GM21786 (cell line): ENCODE measurements at regions not wholly inside any gene's neighbourhood (a gene's known extent, or its start where the extent isn't known, plus 50 kb on each side); places are given as distances from the start of the nearest gene placed in this dataset.

Experiments used
- ATAC-seq: cut with Tn5 transposase; IDR thresholded peaks from one replicate; pipeline ENCODE4 v1.9.1; 2021; ENCODE audit not compliant: unreplicated experiment

- peak; percentile 84 for ATAC-seq
Measured at GRCh38 chr2:64767670-64768468, 114.2 kb upstream of the SERTAD2 start.

- ATAC-seq: no peak
Measured at GRCh38 chr2:64768491-64769005, 114.8 kb upstream of the SERTAD2 start.

GRCh38 chr2:64769392-64770044, 115.8 kb upstream of the SERTAD2 start:
- ATAC-seq: no peak

GRCh38 chr2:64770137-64770780, 116.5 kb upstream of the SERTAD2 start:
- ATAC-seq: no peak

DNA sequence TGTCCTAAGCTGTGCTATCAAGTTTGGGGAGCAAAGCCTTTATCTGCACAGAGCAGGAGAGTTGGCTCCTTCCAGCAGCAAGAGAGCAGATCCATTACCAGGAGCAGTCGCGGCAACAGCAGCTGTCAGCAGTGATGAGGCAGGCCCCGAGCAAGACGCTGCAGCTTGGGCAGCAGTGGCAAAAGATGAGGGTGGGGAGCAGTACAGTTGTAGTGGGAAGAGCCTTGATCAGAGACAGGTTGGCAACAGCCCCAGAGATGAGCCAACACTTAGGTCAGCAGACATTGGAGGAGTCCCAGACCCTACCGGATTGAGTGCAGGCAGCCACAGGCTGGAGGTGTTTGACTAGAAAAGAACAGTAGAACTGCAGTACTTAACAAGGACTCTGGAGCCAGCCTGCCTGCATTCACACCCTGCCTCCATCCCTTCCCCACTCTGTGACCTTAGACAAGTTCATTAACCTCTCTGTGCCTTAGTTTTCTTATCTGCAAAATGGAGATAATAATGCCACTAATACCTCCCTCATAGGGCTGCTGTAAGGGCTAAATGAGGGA, 117.1 kb upstream of the SERTAD2 start:
- ATAC-seq: no peak

GRCh38 chr2:64771737-64772136, 118.0 kb upstream of the SERTAD2 start:
- no peak for ATAC-seq

DNA sequence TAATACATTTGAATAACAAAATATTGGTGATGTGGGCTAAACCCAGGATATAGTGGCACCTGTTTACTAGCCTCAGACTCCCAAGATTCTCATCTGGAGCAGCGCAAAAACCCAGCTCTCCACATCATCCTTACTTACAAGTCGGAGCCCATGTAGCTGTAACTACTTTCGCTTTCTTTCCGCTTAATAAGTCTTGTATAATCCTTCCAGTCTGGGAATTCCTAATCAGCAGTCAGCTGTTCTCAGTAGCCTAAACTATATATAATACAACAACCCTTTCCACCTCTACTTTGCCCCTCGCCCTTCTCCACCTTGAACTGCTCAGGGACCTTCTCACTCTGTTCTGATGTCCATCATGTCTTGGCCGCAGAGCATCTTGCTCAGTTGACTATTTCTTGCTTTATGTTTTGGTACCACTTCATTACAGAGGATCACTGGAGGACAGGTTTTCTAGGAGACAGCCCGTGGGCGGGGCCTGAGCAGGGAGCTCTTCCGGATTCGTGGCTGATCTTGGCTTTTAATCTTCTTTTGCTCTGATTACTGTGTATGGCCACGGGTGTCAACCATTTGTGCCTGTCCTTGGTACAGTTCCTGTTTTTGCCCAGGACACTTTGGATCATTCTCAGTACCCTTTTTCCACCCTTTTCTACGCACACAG, 119.9 kb upstream of the SERTAD2 start:
- ATAC-seq: no peak

- ATAC-seq: no peak
Measured at GRCh38 chr2:64777841-64778240, 124.1 kb upstream of the SERTAD2 start.

- no peak for ATAC-seq
Measured at GRCh38 chr2:64779117-64779690, 125.5 kb upstream of the SERTAD2 start.

DNA sequence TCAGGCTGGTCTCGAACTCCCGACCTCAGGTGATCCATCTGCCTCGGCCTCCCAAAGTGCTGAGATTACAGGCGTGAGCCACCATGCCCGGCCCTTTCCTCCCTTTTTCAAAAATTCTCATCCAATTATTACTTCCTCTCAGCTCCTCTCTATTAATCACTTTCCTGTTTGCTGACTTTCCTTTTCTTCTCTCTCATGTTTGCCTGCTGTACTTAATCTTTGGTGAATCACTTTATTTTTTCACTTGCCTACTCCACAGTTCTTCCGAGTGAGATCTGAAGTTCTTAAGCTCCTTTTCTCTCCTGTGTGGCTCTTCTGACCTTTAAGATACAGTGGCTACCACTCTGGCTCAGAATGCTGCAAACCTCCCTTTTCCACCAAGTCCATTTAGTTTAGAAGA, 126.3 kb upstream of the SERTAD2 start:
- ATAC-seq: no peak

- no peak for ATAC-seq
Measured at GRCh38 chr2:64781711-64782390, 128.1 kb upstream of the SERTAD2 start.

- no peak for ATAC-seq
Measured at GRCh38 chr2:64784168-64785061, 130.7 kb upstream of the SERTAD2 start.

DNA sequence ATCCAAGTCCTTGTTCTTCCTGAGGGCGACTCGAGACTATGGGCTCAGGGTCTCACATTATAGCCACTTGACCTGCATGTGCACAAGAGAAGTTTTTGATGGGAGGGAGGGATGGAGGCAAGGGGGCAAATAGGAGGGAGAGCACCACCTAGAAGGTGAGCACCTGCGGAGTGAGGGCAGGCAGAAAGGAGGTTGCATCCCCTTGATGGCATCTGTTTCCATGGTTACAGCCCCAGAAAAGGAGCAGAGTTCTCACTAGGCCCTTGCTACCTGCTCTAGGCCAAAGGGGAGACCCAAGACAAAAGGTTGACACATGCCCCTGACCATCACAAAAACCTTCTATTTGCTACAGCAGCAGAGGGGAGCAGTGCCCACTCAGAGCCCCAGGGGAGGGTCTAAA, 131.5 kb upstream of the SERTAD2 start:
- ATAC-seq: no peak

GRCh38 chr2:64786343-64787018, 132.8 kb upstream of the SERTAD2 start:
- ATAC-seq: no peak

GRCh38 chr2:64787019-64787365, 133.3 kb upstream of the SERTAD2 start:
- no peak for ATAC-seq

DNA sequence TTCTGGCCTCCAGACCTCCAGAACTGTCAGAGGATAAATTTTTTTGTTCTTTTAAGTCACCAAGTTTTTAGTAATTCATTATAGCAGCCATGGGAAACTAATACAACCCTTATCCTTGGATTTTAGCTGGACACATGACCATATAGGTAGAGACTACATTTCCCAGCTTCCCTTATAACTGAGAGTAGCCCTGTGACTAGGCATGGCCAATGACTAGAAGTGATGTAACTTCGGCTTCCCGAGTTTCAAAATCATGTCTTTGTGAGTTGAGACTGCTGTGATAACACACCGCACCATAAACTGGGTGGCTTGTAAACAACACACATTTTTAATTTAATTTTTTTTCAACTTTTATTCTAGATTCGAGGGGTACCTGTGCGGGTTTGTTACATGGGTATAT, 134.0 kb upstream of the SERTAD2 start:
- ATAC-seq: no peak

- ATAC-seq: no peak
Measured at GRCh38 chr2:64789466-64790320, 136.0 kb upstream of the SERTAD2 start.

GRCh38 chr2:64792300-64792699, 138.6 kb upstream of the SERTAD2 start:
- no peak for ATAC-seq
